GM23338 (cell line): ENCODE measurements at regions not wholly inside any gene's neighbourhood (a gene's known extent, or its start where the extent isn't known, plus 50 kb on each side); places are given as distances from the start of the nearest gene placed in this dataset.

ENCODE experiments used
- ATAC-seq: fragments of 200-7000 bp; cut with Tn5 transposase; 3 replicates; pipeline ENCODE4 v1.9.1; 2020
- DNase-seq: peaks from one replicate; pipeline ENCODE4 v3.0.0-alpha.2; 2015; ENCODE audit warnings: low spot score
- H2AFZ ChIP-seq: fragments of 200-600 bp; sonication (generic); 2 replicates; pipeline ENCODE4 v1.8.0; 2016; ENCODE audit warnings: antibody characterized with exemption, mild to moderate bottlenecking, moderate library complexity
- H3F3A ChIP-seq: fragments of 200-600 bp; sonication (generic); replicated peaks from 2 replicates; pipeline ENCODE4 v1.8.0; 2017; ENCODE audit warnings: antibody characterized with exemption, mixed run types, low read depth
- H3K27ac ChIP-seq: fragments of 200-600 bp; sonication (generic); 2 replicates; pipeline ENCODE4 v1.6.1; 2016; ENCODE audit warnings: low read depth
- H3K27me3 ChIP-seq: fragments of 200-600 bp; sonication (generic); 2 replicates; pipeline ENCODE4 v1.8.0; 2016; ENCODE audit warnings: mild to moderate bottlenecking, mixed run types, moderate library complexity; ENCODE audit not compliant: insufficient read depth
- H3K36me3 ChIP-seq: fragments of 200-600 bp; sonication (generic); 2 replicates; pipeline ENCODE4 v1.8.0; 2016; ENCODE audit warnings: mild to moderate bottlenecking; ENCODE audit not compliant: insufficient read depth
- H3K4me1 ChIP-seq: fragments of 200-600 bp; sonication (generic); 2 replicates; pipeline ENCODE4 v1.8.0; 2016; ENCODE audit warnings: mild to moderate bottlenecking, moderate library complexity; ENCODE audit not compliant: insufficient read depth
- H3K4me2 ChIP-seq: fragments of 200-600 bp; sonication (generic); 2 replicates; pipeline ENCODE4 v1.7.1; 2017; ENCODE audit warnings: mixed run types
- H3K4me3 ChIP-seq: fragments of 200-600 bp; sonication (generic); 2 replicates; pipeline ENCODE4 v1.6.1; 2016; ENCODE audit warnings: mixed run types
- H3K79me2 ChIP-seq: fragments of 200-600 bp; sonication (generic); replicated peaks from 2 replicates; pipeline ENCODE4 v1.8.0; 2017; ENCODE audit warnings: mild to moderate bottlenecking; ENCODE audit not compliant: insufficient read depth
- H3K9me2 ChIP-seq: fragments of 200-600 bp; sonication (generic); 2 replicates; pipeline ENCODE4 v1.8.0; 2017; ENCODE audit not compliant: insufficient read depth
- H4K20me1 ChIP-seq: fragments of 200-600 bp; sonication (generic); replicated peaks from 2 replicates; pipeline ENCODE4 v1.8.0; 2017; ENCODE audit warnings: mild to moderate bottlenecking; ENCODE audit not compliant: insufficient read depth
- H3K27ac Mint-ChIP-seq: 2 replicates; pipeline ENCODE4 v1.8.0; 2020; ENCODE audit warnings: inconsistent platforms, mild to moderate bottlenecking, moderate library complexity, mixed read lengths
- H3K27me3 Mint-ChIP-seq: 3 replicates; pipeline ENCODE4 v1.8.0; 2022; ENCODE audit warnings: low read depth, mild to moderate bottlenecking, moderate library complexity, mixed read lengths, inconsistent platforms; ENCODE audit not compliant: insufficient read depth, poor library complexity
- H3K36me3 Mint-ChIP-seq: 3 replicates; pipeline ENCODE4 v1.8.0; 2021; ENCODE audit warnings: low read depth, mild to moderate bottlenecking, inconsistent platforms, moderate library complexity, mixed read lengths
- H3K4me1 Mint-ChIP-seq: 3 replicates; pipeline ENCODE4 v1.8.0; 2020; ENCODE audit warnings: mild to moderate bottlenecking, inconsistent platforms, mixed read lengths
- H3K4me3 Mint-ChIP-seq: 3 replicates; pipeline ENCODE4 v1.8.0; 2021; ENCODE audit warnings: moderate library complexity, mild to moderate bottlenecking, inconsistent platforms, mixed read lengths
- H3K9me3 Mint-ChIP-seq: 3 replicates; pipeline ENCODE4 v1.8.0; 2020; ENCODE audit warnings: moderate library complexity, mild to moderate bottlenecking, inconsistent platforms, mixed read lengths
- CREB1 ChIP-seq: fragments of 250-450 bp; sonication (Bioruptor Pico); IDR thresholded peaks from 2 replicates; pipeline ENCODE4 v1.5.0; 2020; ENCODE audit warnings: low read depth, mild to moderate bottlenecking, moderate library complexity
- EZH2 ChIP-seq: fragments of 200-600 bp; sonication (generic); IDR thresholded peaks from one replicate; pipeline ENCODE4 v1.8.0; 2017; ENCODE audit warnings: antibody characterized with exemption, mild to moderate bottlenecking, low read depth; ENCODE audit not compliant: unreplicated experiment
- JUNB ChIP-seq: IDR thresholded peaks from one replicate; pipeline ENCODE4 v1.6.1; 2016; ENCODE audit warnings: antibody characterized with exemption; ENCODE audit not compliant: unreplicated experiment
- NANOG ChIP-seq: IDR thresholded peaks from 2 replicates; pipeline ENCODE4 v1.6.1; 2016; ENCODE audit warnings: antibody characterized with exemption, borderline replicate concordance
- POLR2AphosphoS5 ChIP-seq: IDR thresholded peaks from 2 replicates; pipeline ENCODE4 v1.6.1; 2016; ENCODE audit warnings: antibody characterized with exemption, low read depth
- REST ChIP-seq: IDR thresholded peaks from one replicate; pipeline ENCODE4 v1.6.1; 2018; ENCODE audit warnings: antibody characterized with exemption; ENCODE audit not compliant: unreplicated experiment
- ZNF114 ChIP-seq: fragments of 250-450 bp; sonication (Bioruptor Pico); IDR thresholded peaks from 2 replicates; pipeline ENCODE4 v1.5.0; 2020; ENCODE audit warnings: mild to moderate bottlenecking, moderate library complexity
- ZNF331 ChIP-seq: fragments of 250-450 bp; sonication (Bioruptor Pico); IDR thresholded peaks from 2 replicates; pipeline ENCODE4 v1.5.0; 2020; ENCODE audit warnings: low read depth, mild to moderate bottlenecking, moderate library complexity
- TF ChIP-seq, protein P1 (sequence below), 2 experiments: fragments of 200-600 bp in 1 of 2; sonication (generic) in 1 of 2; conservative IDR thresholded peaks; 2 replicates each; pipeline versions ENCODE4 v1.5.1 to v1.6.1; 2016 to 2017; ENCODE audit warnings: antibody characterized with exemption in 2 of 2, low read depth in 2 of 2, mild to moderate bottlenecking in 2 of 2, moderate library complexity in 1 of 2
- TF ChIP-seq, protein P2 (sequence below): IDR thresholded peaks from 2 replicates; pipeline ENCODE4 v1.6.1; 2016; ENCODE audit warnings: antibody characterized with exemption

GRCh38 chr2:148585696-148586095, 58.9 kb upstream of the EPC2 start:
- H4K20me1 ChIP-seq: no peaks in the 10 kb centered on the region
- Mint-ChIP-seq H3K4me1 (peaks cover 18% of the 10 kb centered on the region), H3K27me3 (peaks cover 4% of the 10 kb centered on the region), H3K9me3 (no peaks in the 10 kb centered on the region), H3K4me3 (no peak overlapping the region), H3K27ac (no peak overlapping the region), H3K36me3 (no peaks in the 10 kb centered on the region)
- H3K9me2 ChIP-seq: no peaks in the 10 kb centered on the region; the same call in 1 of the 2 replicates
- no peaks in the 10 kb centered on the region; the same call in 1 of the 2 replicates for H3K36me3 ChIP-seq
- no peaks in the 10 kb centered on the region for H3F3A ChIP-seq
- H3K4me2 ChIP-seq: no peak overlapping the region
- TF ChIP-seq ZNF331 (CRISPR knock-in tag) (no peak), NANOG (no peak), REST (no peak), JUNB (no peak), EZH2 (no peak)
- TF ChIP-seq, protein P1, sequence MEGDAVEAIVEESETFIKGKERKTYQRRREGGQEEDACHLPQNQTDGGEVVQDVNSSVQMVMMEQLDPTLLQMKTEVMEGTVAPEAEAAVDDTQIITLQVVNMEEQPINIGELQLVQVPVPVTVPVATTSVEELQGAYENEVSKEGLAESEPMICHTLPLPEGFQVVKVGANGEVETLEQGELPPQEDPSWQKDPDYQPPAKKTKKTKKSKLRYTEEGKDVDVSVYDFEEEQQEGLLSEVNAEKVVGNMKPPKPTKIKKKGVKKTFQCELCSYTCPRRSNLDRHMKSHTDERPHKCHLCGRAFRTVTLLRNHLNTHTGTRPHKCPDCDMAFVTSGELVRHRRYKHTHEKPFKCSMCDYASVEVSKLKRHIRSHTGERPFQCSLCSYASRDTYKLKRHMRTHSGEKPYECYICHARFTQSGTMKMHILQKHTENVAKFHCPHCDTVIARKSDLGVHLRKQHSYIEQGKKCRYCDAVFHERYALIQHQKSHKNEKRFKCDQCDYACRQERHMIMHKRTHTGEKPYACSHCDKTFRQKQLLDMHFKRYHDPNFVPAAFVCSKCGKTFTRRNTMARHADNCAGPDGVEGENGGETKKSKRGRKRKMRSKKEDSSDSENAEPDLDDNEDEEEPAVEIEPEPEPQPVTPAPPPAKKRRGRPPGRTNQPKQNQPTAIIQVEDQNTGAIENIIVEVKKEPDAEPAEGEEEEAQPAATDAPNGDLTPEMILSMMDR (conservative IDR thresholded peaks at IDR 0.05; ENCODE audit: low read depth in 2 of 2): no peak
- TF ChIP-seq, protein P2, sequence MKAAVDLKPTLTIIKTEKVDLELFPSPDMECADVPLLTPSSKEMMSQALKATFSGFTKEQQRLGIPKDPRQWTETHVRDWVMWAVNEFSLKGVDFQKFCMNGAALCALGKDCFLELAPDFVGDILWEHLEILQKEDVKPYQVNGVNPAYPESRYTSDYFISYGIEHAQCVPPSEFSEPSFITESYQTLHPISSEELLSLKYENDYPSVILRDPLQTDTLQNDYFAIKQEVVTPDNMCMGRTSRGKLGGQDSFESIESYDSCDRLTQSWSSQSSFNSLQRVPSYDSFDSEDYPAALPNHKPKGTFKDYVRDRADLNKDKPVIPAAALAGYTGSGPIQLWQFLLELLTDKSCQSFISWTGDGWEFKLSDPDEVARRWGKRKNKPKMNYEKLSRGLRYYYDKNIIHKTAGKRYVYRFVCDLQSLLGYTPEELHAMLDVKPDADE: no peak
- DNase-seq (no peak), ATAC-seq (no peak)
- no peak overlapping the region for H3K4me3 ChIP-seq
- peak overlapping the region; percentile 82; the same call in 1 of the 2 replicates for H2AFZ ChIP-seq
- H3K27me3 ChIP-seq: no peaks in the 10 kb centered on the region
- H3K79me2 ChIP-seq: no peaks in the 10 kb centered on the region
- no peak overlapping the region for H3K27ac ChIP-seq
- peaks cover 13% of the 10 kb centered on the region; the same call in 1 of the 2 replicates for H3K4me1 ChIP-seq

- H3K4me1 Mint-ChIP-seq: peaks cover 18% of the 10 kb centered on the region
- Histone ChIP-seq H3K27ac (no peak overlapping the region), H3K36me3 (no peaks in the 10 kb centered on the region; the same call in 1 of the 2 replicates), H3K27me3 (no peaks in the 10 kb centered on the region), H3K4me1 (peaks cover 13% of the 10 kb centered on the region; the same call in 1 of the 2 replicates), H3K4me2 (no peak overlapping the region), H3K9me2 (no peaks in the 10 kb centered on the region; the same call in 1 of the 2 replicates), H3K4me3 (no peak overlapping the region), H3F3A (no peaks in the 10 kb centered on the region), H4K20me1 (no peaks in the 10 kb centered on the region), H2AFZ (no peak overlapping the region), H3K79me2 (no peaks in the 10 kb centered on the region)
- H3K9me3 Mint-ChIP-seq: no peaks in the 10 kb centered on the region
- DNase-seq: peak; percentile 25
- H3K4me3 Mint-ChIP-seq: no peak overlapping the region
- no peak overlapping the region for H3K27ac Mint-ChIP-seq
- peak; percentile 64 for ATAC-seq
- H3K36me3 Mint-ChIP-seq: no peaks in the 10 kb centered on the region
- H3K27me3 Mint-ChIP-seq: peaks cover 4% of the 10 kb centered on the region
- TF ChIP-seq CREB1 (CRISPR knock-in tag) (no peak), EZH2 (no peak), ZNF114 (CRISPR knock-in tag) (no peak), NANOG (no peak), JUNB (no peak), POLR2AphosphoS5 (no peak), ZNF331 (CRISPR knock-in tag) (no peak)
Observed at GRCh38 chr2:148586522-148587128, 57.9 kb upstream of the EPC2 start.
